COLO668 (cell line): ENCODE measurements at regions not wholly inside any gene's neighbourhood (a gene's known extent, or its start where the extent isn't known, plus 50 kb on each side); places are given as distances from the start of the nearest gene placed in this dataset.

Experiments
- DNase-seq: peaks from one replicate; lab custom pipeline; 2025; ENCODE audit not compliant: unreplicated experiment; lab: John Stamatoyannopoulos, UW

DNA sequence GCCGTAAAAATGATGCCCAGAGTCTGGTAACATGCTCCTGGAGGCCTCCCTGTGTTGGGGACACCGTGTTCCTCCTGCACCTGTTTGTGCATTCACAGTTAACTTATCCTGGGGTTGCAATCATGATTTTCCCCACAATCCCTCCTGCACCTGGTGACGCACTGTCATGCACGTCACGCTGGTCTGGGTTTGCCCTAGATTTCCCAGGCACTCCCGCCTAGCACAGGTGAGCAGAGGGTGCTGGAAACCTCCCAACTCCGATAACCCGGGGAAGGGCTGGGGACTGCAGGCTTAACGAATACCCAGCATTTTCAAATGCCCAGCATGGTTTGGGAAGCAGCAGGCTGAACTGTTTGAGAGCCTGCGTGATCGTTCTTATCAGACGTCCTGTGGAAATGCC is 427.1 kb downstream of the TCERG1L start:
- no peak for DNase-seq

DNA sequence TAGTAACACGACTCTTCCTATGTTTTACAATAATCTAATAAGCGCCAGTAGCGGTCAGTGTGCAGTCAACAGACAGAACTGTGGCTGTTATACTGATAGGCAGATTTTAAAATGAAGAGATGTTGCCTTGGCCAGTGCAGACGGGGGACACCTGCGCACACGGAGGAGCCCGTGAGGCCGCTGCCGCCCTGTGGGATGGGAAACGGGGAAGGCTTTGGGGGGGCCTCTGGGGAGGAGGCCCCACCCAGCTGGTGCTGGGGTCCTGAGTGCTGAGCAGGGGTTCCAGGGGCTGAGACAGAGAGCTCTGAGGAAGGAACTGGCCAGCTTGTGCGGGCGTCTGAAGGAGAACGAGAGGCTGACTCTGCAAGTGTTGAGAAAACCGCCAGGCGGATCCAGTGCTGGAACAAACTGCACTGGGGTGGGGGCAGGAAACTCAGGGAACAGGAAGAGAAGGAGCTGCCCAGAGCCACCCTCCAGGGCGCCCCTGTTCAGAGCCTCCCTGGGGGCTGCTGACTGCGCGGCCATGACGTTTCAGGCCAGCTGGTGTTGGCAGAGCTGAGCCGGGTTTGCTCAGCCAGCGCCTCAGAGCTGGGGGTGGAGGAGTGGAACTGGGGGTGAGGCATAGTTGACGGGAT is 426.4 kb downstream of the TCERG1L start:
- DNase-seq = no peak

DNA sequence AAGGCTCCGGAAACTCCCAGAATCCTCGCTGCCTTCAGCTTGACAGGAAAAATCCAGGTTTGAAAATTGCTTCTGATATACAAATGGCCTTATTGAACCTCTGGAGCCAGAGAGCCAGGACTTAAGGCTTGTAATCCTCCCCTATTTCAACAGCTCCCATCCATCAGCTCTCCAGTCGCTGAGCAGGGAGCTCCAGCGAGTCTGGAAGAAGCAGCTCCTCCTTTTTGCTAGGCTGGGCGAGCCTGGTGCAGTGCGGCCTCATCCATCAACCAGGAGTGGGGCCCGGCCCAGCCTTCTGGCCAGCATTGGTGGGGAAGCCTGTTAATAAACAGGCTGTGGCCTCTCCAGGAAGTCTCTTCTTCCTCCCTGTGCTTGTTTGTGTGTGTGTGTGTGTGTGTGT is 424.4 kb downstream of the TCERG1L start:
- no peak for DNase-seq

DNA sequence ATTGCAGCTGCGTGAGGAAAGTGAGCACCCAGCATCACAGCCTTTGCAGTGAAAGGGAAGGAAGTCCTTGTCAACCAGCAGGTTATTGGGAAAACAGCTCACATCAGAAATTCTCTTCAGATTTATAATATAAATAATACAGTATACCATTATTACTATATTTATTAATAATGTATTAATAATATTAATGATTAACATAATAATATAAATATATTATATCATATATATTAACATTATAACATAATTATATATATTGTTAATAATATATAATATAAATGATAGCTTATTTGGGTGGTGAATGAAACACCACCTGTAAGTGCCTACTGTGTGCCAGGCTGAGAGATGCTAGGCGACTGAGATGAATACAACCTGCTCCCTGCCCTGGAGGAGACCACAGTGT is 423.0 kb downstream of the TCERG1L start:
- no peak for DNase-seq

DNA sequence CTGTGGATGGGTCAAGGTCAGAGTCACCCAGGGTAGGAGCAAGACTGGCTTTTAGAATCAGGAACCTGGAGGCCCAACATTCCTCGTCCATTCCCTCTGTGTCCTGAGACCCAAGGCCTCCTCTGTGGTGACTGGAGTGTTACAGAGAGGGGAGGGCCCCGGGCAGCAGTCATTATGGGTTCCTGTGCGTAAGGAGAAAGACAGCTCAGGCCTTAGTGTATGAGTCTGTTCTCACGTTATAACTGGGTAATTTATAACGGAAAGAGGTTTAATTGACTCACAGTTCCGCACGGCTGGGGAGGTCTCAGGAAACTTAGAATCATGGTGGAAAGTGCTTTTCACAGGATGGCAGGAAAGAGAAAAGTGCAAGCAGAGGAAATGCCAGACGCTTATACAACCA is 422.3 kb downstream of the TCERG1L start:
- no peak for DNase-seq

DNA sequence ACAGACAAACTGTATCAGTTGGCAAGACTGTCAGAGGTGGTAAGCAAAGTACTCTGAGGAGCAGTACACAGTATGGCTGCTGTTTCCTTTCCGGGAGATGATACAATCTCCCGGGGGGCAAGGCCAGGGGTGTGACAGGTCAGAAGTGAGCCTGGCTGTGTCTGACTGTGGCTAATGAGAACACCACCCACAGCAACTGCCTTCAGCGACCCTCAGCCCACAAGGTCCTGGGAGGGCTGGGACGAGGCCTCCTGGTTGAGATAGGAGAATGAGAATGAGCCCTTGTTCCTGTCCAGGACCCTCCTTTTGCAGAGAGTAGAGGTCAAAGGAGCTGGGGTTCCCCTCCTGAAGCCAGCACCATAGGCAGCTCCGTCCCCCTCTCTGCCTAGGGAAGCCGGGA is 421.7 kb downstream of the TCERG1L start:
- DNase-seq = no peak

DNA sequence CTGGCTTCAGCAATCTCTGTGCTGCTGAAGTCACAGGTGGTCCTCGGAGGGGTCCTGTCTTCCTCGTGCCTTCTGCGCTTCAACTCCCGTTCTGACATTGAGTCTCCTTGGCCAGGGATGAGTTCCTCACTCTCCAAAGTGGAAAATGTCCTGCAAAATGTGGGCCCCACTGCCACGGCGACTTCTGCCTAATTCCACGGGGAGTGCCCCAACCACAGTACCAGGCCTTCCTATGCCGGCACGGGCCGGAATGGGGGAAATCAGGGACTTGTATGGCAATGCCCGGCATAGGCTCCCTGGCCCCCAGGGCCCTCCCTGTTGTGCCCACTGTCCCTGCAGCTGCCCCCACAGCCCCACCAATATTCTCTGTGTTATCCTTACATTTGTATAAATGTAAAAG is 420.5 kb downstream of the TCERG1L start:
- DNase-seq = no peak

DNA sequence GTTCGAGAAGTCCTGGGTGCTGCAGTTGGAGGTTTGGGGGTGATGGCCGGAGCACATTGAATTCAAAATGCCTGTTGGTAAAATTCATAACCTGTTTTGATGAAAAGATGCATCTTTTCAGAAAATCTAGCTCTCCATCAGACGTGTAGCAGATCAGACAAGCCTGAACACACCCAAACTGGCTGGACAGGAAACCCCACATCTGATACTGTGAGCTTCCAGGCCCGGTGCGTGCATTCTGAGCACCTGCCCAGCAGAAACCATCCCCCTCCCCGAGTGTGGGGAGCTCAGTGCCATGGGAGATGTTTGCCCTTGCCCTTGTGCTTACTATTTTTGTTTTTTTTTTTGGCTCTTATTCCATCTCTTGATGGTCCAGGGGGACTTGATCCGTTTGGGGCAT is 417.1 kb downstream of the TCERG1L start:
- DNase-seq = no peak

DNA sequence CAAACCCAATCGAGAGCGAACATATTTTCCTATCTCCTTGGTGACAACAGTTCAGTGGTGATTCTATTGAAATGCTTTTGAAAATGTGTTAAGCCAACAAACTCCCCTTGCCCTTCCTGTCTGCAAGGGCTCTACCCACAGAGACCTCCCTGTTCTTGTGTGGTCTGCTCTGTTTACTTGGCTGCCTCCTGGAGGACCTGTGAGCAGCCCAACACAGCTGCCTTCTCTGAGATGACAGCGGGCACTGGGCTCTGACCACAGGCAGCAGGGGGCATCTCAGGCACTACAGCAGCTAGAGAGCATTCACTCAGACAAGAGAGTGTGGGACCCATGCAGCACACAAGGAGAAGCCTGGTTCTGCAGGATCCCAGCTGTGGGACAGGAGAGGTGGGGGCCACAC is 416.4 kb downstream of the TCERG1L start:
- DNase-seq = no peak

DNA sequence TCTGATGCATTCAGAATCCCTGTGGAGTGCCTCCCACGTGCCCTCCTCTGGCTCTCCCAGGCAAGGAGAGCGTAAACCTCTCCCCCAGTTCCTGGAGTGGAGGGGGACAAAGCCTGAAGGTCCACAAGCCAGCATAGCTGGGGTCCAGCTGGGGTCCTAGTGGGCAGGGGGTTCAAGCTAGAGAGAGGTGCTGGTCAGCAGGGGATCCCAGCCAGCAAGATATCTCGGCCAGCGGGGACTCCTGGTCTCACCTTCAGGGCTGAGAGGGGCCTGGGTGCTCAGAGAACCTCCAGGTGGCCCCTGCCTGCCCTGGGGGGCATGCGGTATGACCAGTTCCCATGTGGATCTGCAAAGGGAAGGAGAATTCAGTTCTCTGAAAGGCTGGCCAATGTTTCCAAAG is 413.7 kb downstream of the TCERG1L start:
- DNase-seq = no peak

DNA sequence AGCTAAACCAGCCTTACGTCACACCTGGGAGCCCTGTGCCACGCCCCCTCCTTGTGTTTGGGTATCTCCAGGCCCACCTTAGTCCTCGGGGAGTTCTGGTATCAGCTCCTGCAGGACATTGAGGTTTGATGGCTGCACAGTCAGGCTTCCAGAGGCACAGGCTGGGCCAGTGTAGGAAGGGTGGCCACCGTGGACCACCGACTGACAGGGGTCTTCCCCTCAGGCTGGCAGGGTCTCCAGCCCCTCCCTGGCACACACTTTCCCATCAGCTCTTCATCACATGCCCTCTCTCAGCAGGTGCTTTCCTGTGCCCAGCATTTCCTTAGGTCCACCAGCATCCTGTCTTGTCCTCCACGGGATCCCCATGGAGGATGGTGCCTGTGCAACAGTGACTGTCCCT is 413.1 kb downstream of the TCERG1L start:
- DNase-seq = no peak

DNA sequence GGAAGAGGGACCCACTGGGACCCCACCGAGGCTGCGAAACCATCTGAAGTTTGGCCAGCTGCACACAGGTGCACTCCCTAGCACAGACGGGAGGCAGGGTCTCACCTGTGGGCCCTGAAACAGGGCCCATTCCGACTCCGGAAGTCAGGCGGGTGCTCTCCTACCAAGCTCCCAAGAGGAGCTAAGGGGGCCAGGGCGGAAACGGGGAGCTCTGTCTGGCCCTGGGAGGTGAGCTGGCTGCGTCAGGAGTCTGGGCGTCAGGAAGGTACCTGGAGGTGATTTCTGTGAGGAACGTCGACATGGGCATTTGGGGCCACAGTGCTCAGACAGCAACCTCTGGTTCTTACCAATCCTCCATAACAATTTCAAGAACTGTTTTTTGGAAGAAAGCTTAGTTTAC is 411.7 kb downstream of the TCERG1L start:
- DNase-seq = no peak

DNA sequence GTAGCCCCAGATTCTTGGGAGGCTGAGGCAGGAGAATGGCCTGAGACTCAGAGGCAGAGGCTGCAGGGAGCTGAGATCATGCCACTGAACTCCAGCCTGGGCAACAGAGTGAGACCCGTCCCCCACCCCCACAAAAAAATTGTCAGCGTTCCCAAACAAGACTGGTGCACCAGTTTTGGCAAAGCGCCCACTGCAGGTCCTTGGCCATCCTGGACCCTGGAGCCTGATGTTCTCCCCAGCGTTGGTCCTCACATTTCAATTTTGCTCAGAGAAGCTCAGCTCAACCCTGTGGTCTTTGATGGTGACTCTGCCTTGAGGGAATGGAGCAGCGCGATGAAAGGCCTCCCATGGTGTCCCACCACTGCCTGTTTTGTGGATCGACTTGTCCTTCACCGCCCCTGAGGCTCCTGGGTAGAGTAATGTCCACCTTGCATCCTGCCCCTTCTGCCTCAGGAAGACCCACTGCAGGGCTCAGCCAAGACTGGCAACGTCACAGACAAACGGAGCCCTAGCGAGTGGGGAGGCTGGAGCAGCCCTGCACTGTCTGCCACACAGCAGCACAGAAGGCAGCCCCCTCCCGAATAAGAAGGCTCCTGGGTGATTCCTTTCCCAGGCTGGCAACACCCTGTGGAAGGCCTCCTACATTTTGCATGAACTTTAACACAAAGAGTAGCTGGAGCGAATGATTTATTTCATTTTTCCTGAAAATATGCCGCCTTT is 410.9 kb downstream of the TCERG1L start:
- DNase-seq = no peak

DNA sequence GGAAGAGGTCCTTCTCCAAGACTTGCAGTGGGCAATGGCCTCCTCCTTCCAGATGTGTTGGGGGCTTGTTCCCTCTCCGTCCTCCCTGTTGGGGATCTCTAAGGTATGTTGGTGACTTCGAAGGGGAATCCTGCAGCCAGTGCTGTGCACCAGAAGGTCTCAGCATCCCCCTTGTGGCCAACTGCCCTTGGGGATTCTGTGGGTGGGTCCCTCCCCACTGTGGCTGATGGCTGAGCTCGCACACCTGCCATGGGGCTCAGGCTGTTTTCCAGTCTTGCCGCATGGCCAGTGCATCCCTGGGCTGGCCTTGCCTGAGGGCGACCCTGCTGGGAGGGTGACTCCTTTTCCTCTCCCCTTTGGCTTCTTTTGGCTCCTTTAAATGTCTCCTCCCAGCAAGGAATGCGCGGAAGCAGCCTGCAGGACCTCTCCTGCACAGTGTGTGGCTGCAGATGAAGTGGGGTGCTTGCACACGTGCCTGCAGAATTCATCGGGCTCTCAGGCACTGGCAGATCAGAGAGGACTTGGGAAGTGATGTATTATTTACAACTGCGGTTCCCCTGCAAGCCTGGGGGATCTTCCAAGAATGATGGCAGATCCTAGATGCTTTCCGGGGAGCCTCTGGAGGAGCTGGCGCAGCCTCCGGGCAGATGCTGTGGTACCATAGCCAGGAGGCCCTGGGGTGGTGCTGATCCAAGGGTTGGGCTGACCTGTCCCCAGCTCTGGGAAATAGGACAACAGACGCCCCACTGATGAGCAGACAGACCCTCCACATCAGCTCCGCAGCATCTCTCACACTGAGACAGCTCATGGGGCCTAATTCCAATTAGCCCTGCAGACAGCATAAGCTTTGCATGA is 410.0 kb downstream of the TCERG1L start:
- no peak for DNase-seq

DNA sequence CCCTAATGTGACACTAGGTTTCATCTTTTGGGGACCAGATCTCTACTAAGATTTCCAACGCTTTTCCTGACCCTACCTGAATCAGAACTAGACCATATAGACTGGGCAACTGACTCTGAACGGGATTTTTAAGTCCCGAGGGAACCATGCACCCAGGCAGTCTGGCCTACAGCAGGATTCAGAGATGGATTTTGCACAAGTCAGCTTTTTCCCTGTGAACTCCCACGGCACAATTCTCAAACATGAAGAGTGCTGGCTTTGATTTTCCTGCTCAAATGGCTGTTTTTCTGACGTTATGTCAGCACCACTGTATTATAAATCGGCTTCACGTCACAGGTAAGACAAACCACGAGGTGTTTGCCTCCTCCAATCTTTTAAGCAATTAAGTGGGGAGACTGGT is 409.1 kb downstream of the TCERG1L start:
- DNase-seq = no peak

DNA sequence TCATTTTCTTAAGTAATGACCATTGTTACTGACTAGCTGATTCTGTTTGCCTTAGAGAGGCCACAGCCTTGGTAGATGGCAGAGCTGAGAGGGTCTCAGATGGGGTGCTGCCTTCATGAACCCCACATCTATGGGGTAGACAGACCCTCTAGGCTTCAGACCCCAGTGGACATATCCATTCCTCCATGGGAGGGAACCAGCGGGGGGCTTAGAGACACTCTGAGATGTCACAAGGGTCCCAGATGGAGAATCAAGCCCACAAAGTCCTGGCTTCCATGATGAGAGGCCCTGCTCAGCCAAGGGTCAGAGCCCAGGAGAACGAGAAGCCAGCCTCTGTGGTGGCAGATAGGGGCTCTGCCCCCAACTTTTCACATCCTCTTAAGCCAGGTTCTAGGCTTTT is 408.6 kb downstream of the TCERG1L start:
- no peak for DNase-seq

DNA sequence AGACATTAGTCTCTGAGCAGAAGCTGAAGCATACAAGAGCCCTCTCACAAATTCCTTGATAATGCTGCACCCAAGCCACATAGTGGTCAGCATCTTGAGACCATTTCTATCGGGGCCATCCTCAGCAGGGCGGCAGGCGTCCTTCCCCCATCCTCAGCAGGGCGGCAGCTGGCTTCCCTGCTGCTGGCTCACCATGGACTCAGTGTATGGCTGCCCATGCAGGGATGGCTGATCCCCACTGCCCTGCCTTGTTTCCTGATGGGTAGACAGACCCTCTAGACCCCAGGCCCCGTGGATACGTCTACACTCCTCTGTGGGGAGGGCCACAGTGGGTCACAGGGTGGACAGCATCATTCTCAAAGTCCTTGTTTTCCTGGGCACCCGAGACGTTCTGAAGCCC is 406.8 kb downstream of the TCERG1L start:
- DNase-seq = no peak

DNA sequence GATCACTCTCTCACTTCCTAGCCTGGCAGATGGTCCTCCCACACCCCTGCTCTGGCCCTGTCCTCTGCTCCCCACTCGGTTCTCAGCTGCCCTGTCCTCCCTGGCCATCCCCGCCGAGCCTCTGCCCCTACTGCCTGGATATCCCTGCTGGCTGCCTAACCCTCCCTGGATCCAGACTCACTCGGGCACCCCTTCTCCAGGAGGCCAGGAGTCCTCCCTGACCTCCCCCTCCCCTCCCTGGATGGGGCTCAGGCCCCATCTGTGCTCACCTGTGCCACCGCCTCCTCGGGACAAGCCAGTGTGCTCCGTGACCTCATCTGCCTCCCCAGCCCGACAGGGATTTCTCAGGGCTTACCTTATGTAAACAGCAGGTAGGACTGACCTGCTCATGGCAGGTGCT is 406.1 kb downstream of the TCERG1L start:
- DNase-seq = peak; percentile 0

DNA sequence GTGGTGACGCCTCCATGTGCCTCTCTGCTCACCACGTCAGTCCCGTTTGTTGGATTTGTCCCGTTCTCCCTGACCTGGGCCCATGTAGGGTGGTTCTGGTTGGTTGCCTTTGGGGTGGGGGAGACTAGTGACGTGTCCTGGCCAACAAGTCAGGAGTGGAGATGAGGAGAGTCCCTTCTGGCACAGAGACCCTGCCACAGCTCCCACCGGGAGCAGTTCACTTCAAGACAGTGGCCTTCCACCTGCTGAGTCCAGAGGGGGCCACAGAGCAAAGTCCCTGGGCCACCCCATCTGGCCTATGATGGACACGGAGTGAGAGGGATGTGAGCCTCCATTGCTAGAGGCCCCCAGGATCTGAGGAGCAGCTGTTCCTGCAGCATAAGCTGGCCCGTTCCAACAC is 405.6 kb downstream of the TCERG1L start:
- DNase-seq = no peak

DNA sequence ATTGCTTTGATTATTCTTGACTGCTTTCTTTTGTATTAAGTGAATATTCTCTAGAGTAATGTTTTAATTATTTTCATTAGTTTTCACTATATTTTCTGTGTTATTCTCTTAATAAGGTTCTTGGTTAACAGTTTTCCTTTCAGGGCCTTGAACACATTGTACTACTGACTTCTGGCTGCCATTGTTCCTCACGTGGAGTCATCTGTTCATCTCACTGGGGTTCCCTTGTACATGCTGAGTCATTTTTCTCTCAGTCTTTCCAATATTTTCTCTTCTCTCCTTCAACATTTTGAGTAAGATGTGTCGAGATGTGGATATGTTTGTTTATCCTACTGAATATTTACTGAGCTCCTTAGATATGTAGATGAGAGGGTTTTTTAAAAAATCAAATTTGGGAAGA is 400.7 kb downstream of the TCERG1L start:
- DNase-seq = no peak

DNA sequence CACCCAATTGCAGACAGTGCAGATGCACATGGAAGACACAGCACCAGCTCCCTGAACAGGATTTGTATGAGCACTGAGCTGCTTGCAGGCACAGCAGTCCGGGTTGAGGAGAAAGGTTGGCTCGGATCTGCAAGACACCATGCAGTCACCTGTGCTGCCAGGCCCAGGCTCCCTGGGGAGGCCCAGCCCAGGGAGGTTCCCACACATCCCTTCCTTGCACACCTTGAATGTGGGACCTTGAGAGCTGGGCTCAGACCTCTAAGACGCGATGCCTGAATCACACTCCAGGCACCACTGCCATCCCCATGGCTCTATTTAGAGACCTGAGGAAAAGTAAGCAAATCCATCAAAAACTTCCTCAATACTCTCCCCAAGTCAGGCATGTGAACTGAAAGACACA is 397.7 kb downstream of the TCERG1L start:
- no peak for DNase-seq

DNA sequence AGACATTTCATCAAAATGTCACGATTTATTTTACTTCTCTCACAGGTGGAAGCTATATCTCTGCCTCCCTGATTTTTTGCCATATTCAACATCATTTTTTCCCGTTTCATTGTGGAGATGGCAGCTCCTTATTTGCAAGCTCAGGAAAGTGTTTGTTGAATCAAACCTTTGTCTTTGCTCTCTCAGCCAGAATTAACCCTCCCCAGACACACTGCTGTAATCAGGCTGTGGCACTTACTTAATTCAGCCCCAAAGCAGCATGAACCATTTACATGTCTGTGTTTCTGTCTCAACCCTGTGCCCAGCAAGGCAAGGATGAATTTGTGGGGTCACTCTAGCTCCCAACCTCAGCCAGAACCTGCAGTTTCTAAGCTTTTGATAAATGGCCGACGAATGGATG is 397.2 kb downstream of the TCERG1L start:
- no peak for DNase-seq
